ENCODE measurements at regions not wholly inside any gene's neighbourhood (a gene's known extent, or its start where the extent isn't known, plus 50 kb on each side); places are given as distances from the start of the nearest gene placed in this dataset.

DNA sequence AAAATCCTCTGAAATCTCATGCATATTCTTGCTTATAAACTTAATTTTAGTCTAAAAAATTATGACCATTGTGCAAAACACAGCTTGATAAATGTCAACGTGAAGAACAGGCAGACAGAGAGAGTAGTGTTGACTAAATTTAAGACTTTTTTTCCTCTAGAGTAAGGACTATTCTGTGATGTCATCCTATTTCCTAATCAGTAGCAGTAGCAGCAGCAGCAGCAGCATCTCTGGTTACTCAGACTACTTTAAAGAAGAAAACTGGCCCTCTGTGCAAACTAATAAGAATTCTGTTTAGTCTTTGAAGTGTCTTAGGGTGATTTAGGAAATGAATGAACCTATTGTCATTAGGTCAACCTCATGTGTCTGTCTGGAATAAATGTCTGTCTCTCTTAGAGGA is 403.0 kb downstream of the HINT1 start:
- Histone ChIP-seq H3K4me1 (replicated peaks in 1 of 4; ENCODE audit: control insufficient read depth in 3 of 4, insufficient read depth in 4 of 4, low read length in 3 of 4) (no peaks in the 10 kb centered on the region; a peak in 1 of 7 replicates), H2BK20ac (ENCODE audit: low read length) (no peak overlapping the region), H2BK5ac (ENCODE audit: low read depth, low read length) (no peak overlapping the region), H3K18ac (ENCODE audit: extremely low read depth, low read length) (no peak overlapping the region), H3K4me2 (ENCODE audit: insufficient read depth in 1 of 2, low read depth in 2 of 2, low read length in 2 of 2) (no peak overlapping the region), H3K23ac (ENCODE audit: insufficient read length) (no peak overlapping the region), H3K9me3 (ENCODE audit: insufficient read depth in 2 of 2, low read depth in 1 of 2, low read length in 1 of 2) (no peaks in the 10 kb centered on the region), H4K91ac (replicated peaks; ENCODE audit: insufficient read length, low read length) (no peak overlapping the region), H3K14ac (ENCODE audit: insufficient read length) (no peak overlapping the region), H3K4ac (replicated peaks; ENCODE audit: insufficient read length, low read depth, low read length) (no peak overlapping the region), H2AFZ (ENCODE audit: low read length) (no peak overlapping the region), H3K56ac (replicated peaks; ENCODE audit: insufficient read length, low read depth, low read length) (no peak overlapping the region), H2AK5ac (ENCODE audit: low read depth, low read length) (no peak overlapping the region), H2BK15ac (ENCODE audit: low read length) (no peak overlapping the region), H3K27ac (ENCODE audit: low read depth, low read length) (no peak overlapping the region), H3K36me3 (ENCODE audit: control insufficient read depth in 2 of 4, insufficient read depth in 4 of 4, low read length in 3 of 4) (no peaks in the 10 kb centered on the region), H4K5ac (ENCODE audit: insufficient read length, low read depth, low read length) (no peak overlapping the region), H3K79me2 (ENCODE audit: control insufficient read depth in 1 of 2, insufficient read depth in 2 of 2, low read length in 2 of 2) (no peaks in the 10 kb centered on the region), H2BK120ac (replicated peaks; ENCODE audit: low read depth, low read length) (no peak overlapping the region), H3K79me1 (ENCODE audit: low read depth, low read length) (no peaks in the 10 kb centered on the region), H2BK12ac (ENCODE audit: low read depth, low read length) (no peak overlapping the region), H3K4me3 (ENCODE audit: extremely low read depth in 1 of 4, insufficient read depth in 2 of 4, low read depth in 3 of 4, low read length in 4 of 4) (no peak overlapping the region), H4K20me1 (replicated peaks in 1 of 2; ENCODE audit: control insufficient read depth in 1 of 2, insufficient read depth in 2 of 2, low read length in 2 of 2) (no peaks in the 10 kb centered on the region), H4K8ac (ENCODE audit: extremely low read depth, insufficient read depth, low read length) (no peak overlapping the region), H3K27me3 (replicated peaks in 1 of 4; ENCODE audit: control insufficient read depth in 3 of 4, extremely low read depth in 1 of 4, insufficient read depth in 3 of 4, low read length in 3 of 4) (no peaks in the 10 kb centered on the region), H3K23me2 (ENCODE audit: low read depth, low read length) (no peaks in the 10 kb centered on the region), H3K9ac (replicated peaks in 1 of 4; ENCODE audit: extremely low read depth in 1 of 4, low read depth in 3 of 4, low read length in 3 of 4) (no peak overlapping the region)
- FAIRE-seq = no peak
- ChIA-PET POLR2A (ENCODE audit: partially characterized antibody) (no interaction called here), CTCF (ENCODE audit: partially characterized antibody) (no interaction called here)
- TF ChIP-seq SIN3A (conservative IDR thresholded peaks at IDR 0.05 in 1 of 2, IDR thresholded peaks at IDR 0.05 in 1 of 2; ENCODE audit: low read depth in 1 of 2, low read length in 2 of 2) (no peak), BACH1 (IDR thresholded peaks at IDR 0.05; ENCODE audit: low read length) (no peak), SRF (IDR thresholded peaks at IDR 0.05; ENCODE audit: low read depth, low read length) (no peak), RNF2 (IDR thresholded peaks at IDR 0.05; ENCODE audit: borderline replicate concordance, low read depth, low read length, missing control alignments, poor library complexity, severe bottlenecking) (no peak), TBP (IDR thresholded peaks at IDR 0.05; ENCODE audit: low read depth, low read length) (no peak), GTF2F1 (IDR thresholded peaks at IDR 0.05; ENCODE audit: borderline replicate concordance, low read depth, low read length) (no peak), KDM4A (IDR thresholded peaks at IDR 0.05; ENCODE audit: low read depth, low read length, severe bottlenecking) (no peak), KDM5A (IDR thresholded peaks at IDR 0.05; ENCODE audit: low read length) (no peak), JUND (IDR thresholded peaks at IDR 0.05; ENCODE audit: low read length) (no peak), NRF1 (IDR thresholded peaks at IDR 0.05; ENCODE audit: low read depth, low read length) (no peak), GABPA (IDR thresholded peaks at IDR 0.05; ENCODE audit: borderline replicate concordance, insufficient read depth, low read length) (no peak)
- DNase-seq (ENCODE audit: low read depth in 1 of 2, low spot score in 2 of 2) = no peak
- 88% methylated on average over 1 of the region's 1 CpG; no CpG with 5 or more reads in 1 of the 2 experiments for WGBS, 2 experiments (ENCODE audit: extremely low coverage in 1 of 2, insufficient coverage in 1 of 2, insufficient read length in 1 of 2, insufficient replicate concordance in 2 of 2, low coverage in 1 of 2, low lambda C conversion rate in 2 of 2, missing lambda C conversion rate in 1 of 2)

All from H1 (cell line).